GM23338 (cell line): ENCODE measurements at regions not wholly inside any gene's neighbourhood (a gene's known extent, or its start where the extent isn't known, plus 50 kb on each side); places are given as distances from the start of the nearest gene placed in this dataset.

Experiments used
- CREB1 ChIP-seq: fragments of 250-450 bp; sonication (Bioruptor Pico); IDR thresholded peaks from 2 replicates; pipeline ENCODE4 v1.5.0; 2020; ENCODE audit warnings: low read depth, mild to moderate bottlenecking, moderate library complexity
- EZH2 ChIP-seq: fragments of 200-600 bp; sonication (generic); IDR thresholded peaks from one replicate; pipeline ENCODE4 v1.8.0; 2017; ENCODE audit warnings: antibody characterized with exemption, mild to moderate bottlenecking, low read depth; ENCODE audit not compliant: unreplicated experiment
- EZH2phosphoT487 ChIP-seq: fragments of 200-600 bp; sonication (generic); IDR thresholded peaks from one replicate; pipeline ENCODE4 v1.8.1; 2018; ENCODE audit warnings: antibody characterized with exemption; ENCODE audit not compliant: unreplicated experiment
- JUNB ChIP-seq: IDR thresholded peaks from one replicate; pipeline ENCODE4 v1.6.1; 2016; ENCODE audit warnings: antibody characterized with exemption; ENCODE audit not compliant: unreplicated experiment
- NANOG ChIP-seq: IDR thresholded peaks from 2 replicates; pipeline ENCODE4 v1.6.1; 2016; ENCODE audit warnings: antibody characterized with exemption, borderline replicate concordance
- TF ChIP-seq, protein P1 (sequence below): fragments of 250-450 bp; sonication (Bioruptor Pico); IDR thresholded peaks from 2 replicates; pipeline ENCODE4 v1.5.0; 2020; ENCODE audit warnings: mild to moderate bottlenecking, moderate library complexity
- TF ChIP-seq, protein P2 (sequence below): IDR thresholded peaks from 2 replicates; pipeline ENCODE4 v1.6.1; 2016; ENCODE audit warnings: antibody characterized with exemption
- TF ChIP-seq, protein P3 (sequence below), 2 experiments: fragments of 200-600 bp in 1 of 2; sonication (generic) in 1 of 2; conservative IDR thresholded peaks; 2 replicates each; pipeline versions ENCODE4 v1.5.1 to v1.6.1; 2016 to 2017; ENCODE audit warnings: antibody characterized with exemption in 2 of 2, low read depth in 2 of 2, mild to moderate bottlenecking in 2 of 2, moderate library complexity in 1 of 2

DNA sequence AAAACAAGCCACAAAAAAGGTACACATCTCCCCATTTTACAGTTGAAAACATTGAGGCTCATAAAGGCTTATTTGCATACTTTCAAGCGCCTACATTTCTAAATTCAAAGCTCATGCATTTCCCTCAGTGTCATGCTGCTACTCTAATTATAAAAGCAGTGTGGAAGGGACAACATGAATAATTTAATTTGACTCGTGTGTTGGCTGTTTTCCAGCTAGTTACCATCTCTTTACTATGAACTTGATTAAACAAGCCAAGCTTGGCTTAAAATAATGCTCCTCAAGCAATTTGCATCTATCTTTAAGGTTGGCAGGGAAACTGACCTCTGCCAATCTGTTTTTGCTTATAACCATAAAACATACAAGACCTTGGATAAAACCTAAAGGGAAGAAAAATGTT, 252.5 kb upstream of the NEIL3 start (continued):
- TF ChIP-seq, protein P1, sequence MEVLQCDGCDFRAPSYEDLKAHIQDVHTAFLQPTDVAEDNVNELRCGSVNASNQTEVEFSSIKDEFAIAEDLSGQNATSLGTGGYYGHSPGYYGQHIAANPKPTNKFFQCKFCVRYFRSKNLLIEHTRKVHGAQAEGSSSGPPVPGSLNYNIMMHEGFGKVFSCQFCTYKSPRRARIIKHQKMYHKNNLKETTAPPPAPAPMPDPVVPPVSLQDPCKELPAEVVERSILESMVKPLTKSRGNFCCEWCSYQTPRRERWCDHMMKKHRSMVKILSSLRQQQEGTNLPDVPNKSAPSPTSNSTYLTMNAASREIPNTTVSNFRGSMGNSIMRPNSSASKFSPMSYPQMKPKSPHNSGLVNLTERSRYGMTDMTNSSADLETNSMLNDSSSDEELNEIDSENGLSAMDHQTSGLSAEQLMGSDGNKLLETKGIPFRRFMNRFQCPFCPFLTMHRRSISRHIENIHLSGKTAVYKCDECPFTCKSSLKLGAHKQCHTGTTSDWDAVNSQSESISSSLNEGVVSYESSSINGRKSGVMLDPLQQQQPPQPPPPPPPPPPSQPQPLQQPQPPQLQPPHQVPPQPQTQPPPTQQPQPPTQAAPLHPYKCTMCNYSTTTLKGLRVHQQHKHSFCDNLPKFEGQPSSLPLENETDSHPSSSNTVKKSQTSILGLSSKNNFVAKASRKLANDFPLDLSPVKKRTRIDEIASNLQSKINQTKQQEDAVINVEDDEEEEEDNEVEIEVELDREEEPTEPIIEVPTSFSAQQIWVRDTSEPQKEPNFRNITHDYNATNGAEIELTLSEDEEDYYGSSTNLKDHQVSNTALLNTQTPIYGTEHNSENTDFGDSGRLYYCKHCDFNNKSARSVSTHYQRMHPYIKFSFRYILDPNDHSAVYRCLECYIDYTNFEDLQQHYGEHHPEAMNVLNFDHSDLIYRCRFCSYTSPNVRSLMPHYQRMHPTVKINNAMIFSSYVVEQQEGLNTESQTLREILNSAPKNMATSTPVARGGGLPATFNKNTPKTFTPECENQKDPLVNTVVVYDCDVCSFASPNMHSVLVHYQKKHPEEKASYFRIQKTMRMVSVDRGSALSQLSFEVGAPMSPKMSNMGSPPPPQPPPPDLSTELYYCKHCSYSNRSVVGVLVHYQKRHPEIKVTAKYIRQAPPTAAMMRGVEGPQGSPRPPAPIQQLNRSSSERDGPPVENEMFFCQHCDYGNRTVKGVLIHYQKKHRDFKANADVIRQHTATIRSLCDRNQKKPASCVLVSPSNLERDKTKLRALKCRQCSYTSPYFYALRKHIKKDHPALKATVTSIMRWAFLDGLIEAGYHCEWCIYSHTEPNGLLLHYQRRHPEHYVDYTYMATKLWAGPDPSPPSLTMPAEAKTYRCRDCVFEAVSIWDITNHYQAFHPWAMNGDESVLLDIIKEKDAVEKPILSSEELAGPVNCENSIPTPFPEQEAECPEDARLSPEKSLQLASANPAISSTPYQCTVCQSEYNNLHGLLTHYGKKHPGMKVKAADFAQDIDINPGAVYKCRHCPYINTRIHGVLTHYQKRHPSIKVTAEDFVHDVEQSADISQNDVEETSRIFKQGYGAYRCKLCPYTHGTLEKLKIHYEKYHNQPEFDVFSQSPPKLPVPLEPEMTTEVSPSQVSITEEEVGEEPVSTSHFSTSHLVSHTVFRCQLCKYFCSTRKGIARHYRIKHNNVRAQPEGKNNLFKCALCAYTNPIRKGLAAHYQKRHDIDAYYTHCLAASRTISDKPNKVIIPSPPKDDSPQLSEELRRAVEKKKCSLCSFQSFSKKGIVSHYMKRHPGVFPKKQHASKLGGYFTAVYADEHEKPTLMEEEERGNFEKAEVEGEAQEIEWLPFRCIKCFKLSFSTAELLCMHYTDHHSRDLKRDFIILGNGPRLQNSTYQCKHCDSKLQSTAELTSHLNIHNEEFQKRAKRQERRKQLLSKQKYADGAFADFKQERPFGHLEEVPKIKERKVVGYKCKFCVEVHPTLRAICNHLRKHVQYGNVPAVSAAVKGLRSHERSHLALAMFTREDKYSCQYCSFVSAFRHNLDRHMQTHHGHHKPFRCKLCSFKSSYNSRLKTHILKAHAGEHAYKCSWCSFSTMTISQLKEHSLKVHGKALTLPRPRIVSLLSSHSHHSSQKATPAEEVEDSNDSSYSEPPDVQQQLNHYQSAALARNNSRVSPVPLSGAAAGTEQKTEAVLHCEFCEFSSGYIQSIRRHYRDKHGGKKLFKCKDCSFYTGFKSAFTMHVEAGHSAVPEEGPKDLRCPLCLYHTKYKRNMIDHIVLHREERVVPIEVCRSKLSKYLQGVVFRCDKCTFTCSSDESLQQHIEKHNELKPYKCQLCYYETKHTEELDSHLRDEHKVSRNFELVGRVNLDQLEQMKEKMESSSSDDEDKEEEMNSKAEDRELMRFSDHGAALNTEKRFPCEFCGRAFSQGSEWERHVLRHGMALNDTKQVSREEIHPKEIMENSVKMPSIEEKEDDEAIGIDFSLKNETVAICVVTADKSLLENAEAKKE (CRISPR knock-in tag) = no peak
- TF ChIP-seq NANOG = no peak
- no peak for TF ChIP-seq EZH2phosphoT487
- no peak for TF ChIP-seq EZH2
- TF ChIP-seq, protein P2, sequence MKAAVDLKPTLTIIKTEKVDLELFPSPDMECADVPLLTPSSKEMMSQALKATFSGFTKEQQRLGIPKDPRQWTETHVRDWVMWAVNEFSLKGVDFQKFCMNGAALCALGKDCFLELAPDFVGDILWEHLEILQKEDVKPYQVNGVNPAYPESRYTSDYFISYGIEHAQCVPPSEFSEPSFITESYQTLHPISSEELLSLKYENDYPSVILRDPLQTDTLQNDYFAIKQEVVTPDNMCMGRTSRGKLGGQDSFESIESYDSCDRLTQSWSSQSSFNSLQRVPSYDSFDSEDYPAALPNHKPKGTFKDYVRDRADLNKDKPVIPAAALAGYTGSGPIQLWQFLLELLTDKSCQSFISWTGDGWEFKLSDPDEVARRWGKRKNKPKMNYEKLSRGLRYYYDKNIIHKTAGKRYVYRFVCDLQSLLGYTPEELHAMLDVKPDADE = no peak
- TF ChIP-seq CREB1 = no peak
- TF ChIP-seq JUNB = no peak
- TF ChIP-seq, protein P3, sequence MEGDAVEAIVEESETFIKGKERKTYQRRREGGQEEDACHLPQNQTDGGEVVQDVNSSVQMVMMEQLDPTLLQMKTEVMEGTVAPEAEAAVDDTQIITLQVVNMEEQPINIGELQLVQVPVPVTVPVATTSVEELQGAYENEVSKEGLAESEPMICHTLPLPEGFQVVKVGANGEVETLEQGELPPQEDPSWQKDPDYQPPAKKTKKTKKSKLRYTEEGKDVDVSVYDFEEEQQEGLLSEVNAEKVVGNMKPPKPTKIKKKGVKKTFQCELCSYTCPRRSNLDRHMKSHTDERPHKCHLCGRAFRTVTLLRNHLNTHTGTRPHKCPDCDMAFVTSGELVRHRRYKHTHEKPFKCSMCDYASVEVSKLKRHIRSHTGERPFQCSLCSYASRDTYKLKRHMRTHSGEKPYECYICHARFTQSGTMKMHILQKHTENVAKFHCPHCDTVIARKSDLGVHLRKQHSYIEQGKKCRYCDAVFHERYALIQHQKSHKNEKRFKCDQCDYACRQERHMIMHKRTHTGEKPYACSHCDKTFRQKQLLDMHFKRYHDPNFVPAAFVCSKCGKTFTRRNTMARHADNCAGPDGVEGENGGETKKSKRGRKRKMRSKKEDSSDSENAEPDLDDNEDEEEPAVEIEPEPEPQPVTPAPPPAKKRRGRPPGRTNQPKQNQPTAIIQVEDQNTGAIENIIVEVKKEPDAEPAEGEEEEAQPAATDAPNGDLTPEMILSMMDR (conservative IDR thresholded peaks at IDR 0.05; ENCODE audit: low read depth in 2 of 2) = no peak
